ENCODE measurements at regions not wholly inside any gene's neighbourhood (a gene's known extent, or its start where the extent isn't known, plus 50 kb on each side); places are given as distances from the start of the nearest gene placed in this dataset.
"Not testable (repeated sequence)": the region's sequence is repeated elsewhere in the genome, so short reads cannot be mapped to it uniquely, and the experiment has no call there.

DNA sequence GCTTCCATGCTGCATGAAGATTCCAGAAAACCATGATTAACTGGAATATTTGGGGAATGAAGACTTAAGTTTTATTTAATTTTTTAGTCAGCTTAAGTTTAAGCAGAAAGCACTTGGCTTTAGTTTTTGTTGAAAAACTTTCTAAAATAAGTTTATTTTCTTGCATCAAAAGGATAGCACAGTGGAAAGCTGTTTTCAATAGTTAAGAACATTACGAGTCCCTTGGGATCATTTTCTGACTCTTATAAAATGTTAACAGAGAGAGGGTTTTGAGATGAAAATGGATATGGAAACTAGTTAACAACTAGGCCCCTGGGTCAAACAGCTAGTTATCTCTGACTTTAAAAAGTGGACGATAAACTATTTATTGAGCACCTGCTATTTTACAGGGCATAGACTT is 181.9 kb upstream of the SLC38A2 start:
- H3K4me1 Mint-ChIP-seq, result peaks cover 8% of the 10 kb centered on the region
- peaks cover 3% of the 10 kb centered on the region for H3K36me3 Mint-ChIP-seq (ENCODE audit: low read depth)
- ATAC-seq, result no peak

DNA sequence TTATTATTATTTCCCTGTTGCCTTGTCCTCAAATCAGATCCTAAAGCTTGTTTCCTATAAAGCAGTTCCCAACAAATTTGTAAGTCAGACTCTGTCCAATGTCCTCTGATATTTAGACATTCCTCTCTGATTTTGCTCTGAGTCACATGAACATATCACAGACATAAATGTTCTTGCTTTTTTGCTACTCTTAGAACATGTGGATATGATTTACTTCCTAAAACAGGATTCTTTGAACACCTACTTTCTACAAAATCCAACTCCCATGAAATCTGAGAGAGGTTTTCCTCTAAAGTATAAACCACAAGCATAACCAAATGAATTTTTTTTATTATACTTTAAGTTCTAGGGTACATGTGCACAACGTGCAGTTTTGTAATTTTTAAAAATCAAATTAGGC is 181.3 kb upstream of the SLC38A2 start:
- no peaks in the 10 kb centered on the region for H3K9me3 ChIP-seq (ENCODE audit: control insufficient read depth, low read length, poor library complexity, severe bottlenecking)
- no peak overlapping the region for H3K27ac Mint-ChIP-seq
- no peaks in the 10 kb centered on the region for H3K27me3 Mint-ChIP-seq
- DNase-seq (no peak), ATAC-seq (no peak)
- peaks cover 8% of the 10 kb centered on the region for H3K4me1 Mint-ChIP-seq
- H3K4me3 Mint-ChIP-seq, result no peak overlapping the region
- H3K36me3 Mint-ChIP-seq (ENCODE audit: low read depth), result peaks cover 3% of the 10 kb centered on the region

More for the DNA sequence above, 181.9 kb upstream of the SLC38A2 start:
- Mint-ChIP-seq H3K27ac (no peak overlapping the region), H3K4me3 (no peak overlapping the region), H3K27me3 (no peaks in the 10 kb centered on the region)
- no peaks in the 10 kb centered on the region for H3K9me3 ChIP-seq (ENCODE audit: control insufficient read depth, low read length, poor library complexity, severe bottlenecking)
- DNase-seq, result no peak

DNA sequence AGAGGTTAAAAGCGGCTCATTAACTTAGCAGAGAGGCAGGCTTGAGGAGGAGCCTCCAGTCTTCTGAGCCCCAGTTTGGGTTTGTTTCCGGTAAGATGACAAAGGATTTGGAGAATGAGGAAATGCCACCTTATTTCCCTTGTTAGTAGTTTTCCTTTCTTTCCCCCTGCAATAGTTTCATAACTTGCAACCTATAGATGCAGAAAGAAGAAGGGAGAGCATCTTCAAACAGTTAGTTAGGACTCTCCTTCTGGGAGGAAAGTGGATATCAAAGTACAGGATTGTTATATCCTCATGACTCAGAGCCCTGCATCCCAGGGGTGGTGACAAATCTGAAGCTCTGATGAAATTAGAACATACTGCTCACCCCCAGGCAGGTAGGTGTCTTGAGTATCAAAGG is 180.7 kb upstream of the SLC38A2 start:
- Mint-ChIP-seq H3K4me3 (no peak overlapping the region), H3K27ac (no peak overlapping the region), H3K36me3 (ENCODE audit: low read depth) (peaks cover 3% of the 10 kb centered on the region), H3K27me3 (no peaks in the 10 kb centered on the region), H3K4me1 (peaks cover 8% of the 10 kb centered on the region)
- no peaks in the 10 kb centered on the region for H3K9me3 ChIP-seq (ENCODE audit: control insufficient read depth, low read length, poor library complexity, severe bottlenecking)
- no peak for DNase-seq
- no peak for ATAC-seq

DNA sequence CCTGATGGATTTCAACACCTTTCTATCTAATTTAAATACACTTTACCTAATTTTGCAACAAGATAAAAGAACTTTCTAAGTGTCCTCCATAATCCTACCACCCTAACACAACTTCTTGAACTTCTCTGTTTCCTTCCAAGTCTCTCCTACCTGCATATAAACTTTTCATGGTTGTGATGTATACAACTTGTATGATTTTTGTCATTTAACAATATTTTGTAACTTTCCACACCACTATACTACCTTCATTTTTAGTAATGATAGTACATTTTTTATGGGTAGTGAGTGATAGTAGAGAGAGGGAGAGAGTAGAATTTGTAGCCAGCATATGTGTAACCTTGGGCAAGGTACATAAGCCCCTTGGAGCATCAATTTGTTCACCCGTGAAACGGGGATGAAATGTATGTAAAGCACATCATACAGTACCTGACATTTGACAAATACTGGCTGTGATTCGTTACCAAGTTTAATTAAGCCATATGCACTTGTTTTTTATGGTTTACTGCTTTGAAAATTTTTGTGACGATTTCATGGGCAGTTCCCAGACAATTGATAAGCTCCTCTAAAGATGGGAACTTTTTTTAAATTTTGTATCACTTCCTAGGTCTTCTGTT is 177.8 kb upstream of the SLC38A2 start:
- no peak for DNase-seq
- Mint-ChIP-seq H3K27ac (no peak overlapping the region), H3K4me3 (no peak overlapping the region), H3K4me1 (peaks cover 21% of the 10 kb centered on the region), H3K27me3 (no peaks in the 10 kb centered on the region), H3K36me3 (ENCODE audit: low read depth) (peaks cover 3% of the 10 kb centered on the region)
- H3K9me3 ChIP-seq (ENCODE audit: control insufficient read depth, low read length, poor library complexity, severe bottlenecking), result no peaks in the 10 kb centered on the region
- no peak for ATAC-seq

DNA sequence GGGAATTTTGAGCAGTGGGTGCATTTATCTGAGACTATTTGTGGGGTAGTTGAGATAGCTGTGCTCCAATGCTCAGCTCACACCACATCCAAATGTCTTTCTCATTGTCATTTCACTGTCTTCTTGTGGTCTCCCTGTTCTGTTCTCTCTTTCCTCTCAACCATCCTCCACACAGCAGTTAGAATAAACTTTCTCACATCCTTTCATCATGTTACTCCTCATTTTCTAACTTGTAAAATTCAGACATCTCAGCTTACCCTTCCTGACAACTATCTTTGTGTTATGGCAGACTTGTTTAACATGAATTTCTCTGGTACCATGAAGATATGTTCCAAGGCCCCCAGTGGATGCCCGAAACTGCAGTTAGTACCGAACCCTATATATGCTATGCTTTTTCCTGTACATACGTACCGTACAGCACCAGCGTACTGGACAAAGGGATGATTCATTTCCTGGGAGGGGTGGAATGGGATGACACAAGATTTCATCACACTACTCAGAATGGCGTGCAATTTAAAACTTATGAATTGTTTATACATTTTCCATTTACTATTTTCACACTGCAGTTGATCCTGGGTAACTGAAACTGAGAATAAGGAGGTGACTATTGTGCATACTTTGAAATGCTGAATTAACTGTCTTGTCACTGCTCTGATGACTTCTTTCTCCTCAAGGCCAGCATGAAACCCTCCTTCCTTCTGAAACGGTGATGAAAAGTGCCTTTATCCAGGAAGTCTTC is 177.1 kb upstream of the SLC38A2 start:
- H3K9me3 ChIP-seq (ENCODE audit: control insufficient read depth, low read length, poor library complexity, severe bottlenecking), result no peaks in the 10 kb centered on the region
- DNase-seq, result no peak
- H3K4me3 Mint-ChIP-seq, result no peak overlapping the region
- H3K27me3 Mint-ChIP-seq, result no peaks in the 10 kb centered on the region
- no peaks in the 10 kb centered on the region for H3K36me3 Mint-ChIP-seq (ENCODE audit: low read depth)
- H3K27ac Mint-ChIP-seq, result no peak overlapping the region
- peaks cover 21% of the 10 kb centered on the region for H3K4me1 Mint-ChIP-seq
- peak; percentile 32 for ATAC-seq

DNA sequence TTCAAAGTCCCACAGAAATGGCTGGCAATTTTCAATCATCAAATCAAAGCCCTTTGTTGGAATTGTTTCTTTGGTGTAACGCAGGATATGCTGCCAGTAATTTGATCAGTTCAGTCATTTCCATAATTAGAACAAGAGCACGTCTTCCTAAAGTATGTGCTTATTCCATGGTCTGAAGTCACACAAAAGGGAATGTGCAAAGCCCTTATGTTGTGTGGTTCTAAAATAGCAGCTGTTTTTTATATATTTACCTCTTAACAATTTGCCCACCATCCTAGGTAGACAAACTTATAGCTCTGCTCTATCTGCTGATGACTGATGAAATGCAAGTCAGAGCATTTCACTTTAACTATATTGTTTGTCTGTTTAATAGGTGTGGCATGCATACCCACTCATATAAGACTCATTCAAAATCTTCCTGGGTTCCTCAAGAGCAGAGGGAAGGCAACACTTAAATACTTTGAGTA is 176.1 kb upstream of the SLC38A2 start:
- H3K36me3 Mint-ChIP-seq (ENCODE audit: low read depth), result no peaks in the 10 kb centered on the region
- H3K4me1 Mint-ChIP-seq, result peaks cover 21% of the 10 kb centered on the region
- H3K9me3 ChIP-seq (ENCODE audit: control insufficient read depth, low read length, poor library complexity, severe bottlenecking), result no peaks in the 10 kb centered on the region
- H3K27me3 Mint-ChIP-seq, result no peaks in the 10 kb centered on the region
- ATAC-seq (no peak), DNase-seq (no peak)
- no peak overlapping the region for H3K27ac Mint-ChIP-seq
- H3K4me3 Mint-ChIP-seq, result no peak overlapping the region

DNA sequence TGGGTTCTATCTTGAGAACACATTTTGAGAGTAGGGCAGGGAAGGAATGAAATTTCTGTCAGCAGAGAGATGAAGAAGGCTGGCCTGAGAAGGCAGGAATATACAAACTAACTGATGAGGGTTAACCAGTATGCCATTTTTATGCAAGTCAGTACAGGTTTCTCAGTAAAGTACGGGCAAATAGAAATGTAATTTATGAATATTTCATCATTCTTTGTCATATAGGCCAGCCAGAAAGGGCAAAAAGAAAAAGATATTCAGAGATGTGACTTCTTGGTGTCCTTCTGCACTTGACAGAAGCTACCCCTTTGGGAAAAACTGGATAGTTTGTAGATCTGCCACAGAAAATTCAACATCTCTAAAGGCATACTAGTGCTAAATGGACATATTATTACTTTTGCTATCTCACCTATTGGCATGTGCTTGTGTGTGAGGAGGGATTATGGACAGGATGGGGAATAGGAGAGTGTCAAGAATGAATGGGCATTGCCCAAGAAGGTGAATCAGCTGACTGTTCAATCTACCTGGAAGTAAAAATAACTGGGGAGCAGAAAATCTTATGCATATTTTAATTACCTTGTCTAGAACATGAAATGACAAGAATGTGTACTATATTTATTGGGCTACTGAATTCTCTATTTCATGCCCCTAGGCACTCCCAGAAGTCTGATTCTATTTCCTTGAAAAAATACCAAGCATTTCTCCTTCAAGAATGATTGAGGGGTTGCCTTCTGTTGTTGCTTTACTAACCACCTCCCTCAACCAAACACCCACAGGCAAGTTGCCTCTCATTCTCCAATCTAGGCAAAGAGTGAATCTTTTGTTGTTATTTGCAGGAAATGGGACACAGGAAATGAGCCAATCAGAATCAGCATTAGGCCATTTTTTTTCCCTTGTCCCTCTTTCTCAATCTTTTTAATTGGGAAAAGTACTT is 175.1 kb upstream of the SLC38A2 start:
- H3K27ac Mint-ChIP-seq, result no peak overlapping the region
- H3K36me3 Mint-ChIP-seq (ENCODE audit: low read depth), result no peaks in the 10 kb centered on the region
- no peaks in the 10 kb centered on the region for H3K9me3 ChIP-seq (ENCODE audit: control insufficient read depth, low read length, poor library complexity, severe bottlenecking)
- peaks cover 21% of the 10 kb centered on the region for H3K4me1 Mint-ChIP-seq
- no peak for ATAC-seq
- no peak for DNase-seq
- H3K4me3 Mint-ChIP-seq, result no peak overlapping the region
- no peaks in the 10 kb centered on the region for H3K27me3 Mint-ChIP-seq

DNA sequence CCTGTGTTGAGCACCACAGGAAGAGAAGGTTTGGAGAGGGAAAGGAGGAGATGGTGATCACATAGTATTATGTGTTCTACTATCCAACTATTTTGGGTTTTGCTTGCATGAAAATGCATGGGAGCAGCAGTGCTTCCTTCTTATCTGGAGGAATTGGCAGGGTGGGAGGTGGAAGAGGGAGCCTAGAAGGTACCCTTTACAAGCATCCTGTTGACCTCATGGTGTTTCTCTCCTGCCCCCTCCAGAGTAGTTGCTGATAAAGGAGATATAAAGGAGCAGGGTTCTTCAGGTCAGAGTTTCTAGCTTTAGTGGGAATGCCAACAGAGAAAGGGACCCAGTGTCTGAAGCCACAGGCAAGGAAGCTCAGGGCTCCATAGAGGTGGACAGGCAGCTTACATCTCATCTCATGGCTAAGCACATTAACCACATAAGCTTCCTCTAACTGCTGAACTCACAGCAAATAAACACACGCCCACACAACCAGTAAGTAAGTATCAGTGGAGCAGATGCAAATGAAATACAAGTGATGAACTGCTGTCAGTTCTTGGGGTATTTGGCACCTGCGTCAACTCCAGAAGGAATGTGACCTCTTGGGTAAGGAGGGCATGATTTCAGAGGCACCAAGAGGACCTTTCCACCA is 174.2 kb upstream of the SLC38A2 start:
- H3K4me3 Mint-ChIP-seq, result peak overlapping the region; percentile 5
- DNase-seq, result no peak
- no peaks in the 10 kb centered on the region for H3K36me3 Mint-ChIP-seq (ENCODE audit: low read depth)

DNA sequence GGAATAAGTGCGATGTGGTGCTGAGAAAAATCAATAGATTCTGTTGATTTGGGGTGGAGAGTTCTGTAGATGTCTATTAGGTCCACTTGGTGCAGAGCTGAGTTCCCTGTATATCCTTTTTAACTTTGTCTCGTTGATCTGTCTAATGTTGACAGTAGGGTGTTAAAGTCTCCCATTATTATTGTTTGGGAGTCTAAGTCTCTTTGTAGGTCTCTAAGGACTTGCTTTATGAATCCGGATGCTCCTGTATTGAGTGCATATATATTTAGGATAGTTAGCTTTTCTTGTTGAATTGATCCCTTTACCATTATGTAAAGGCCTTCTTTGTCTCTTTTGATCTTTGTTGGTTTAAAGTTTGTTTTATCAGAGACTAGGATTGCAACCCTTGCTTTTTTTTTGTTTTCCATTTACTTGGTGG is 170.8 kb upstream of the SLC38A2 start:
- not testable (repeated sequence) for H3K27me3 Mint-ChIP-seq; ATAC-seq; H3K36me3 Mint-ChIP-seq (ENCODE audit: low read depth); H3K4me3 Mint-ChIP-seq; H3K27ac Mint-ChIP-seq; DNase-seq; H3K9me3 ChIP-seq (ENCODE audit: control insufficient read depth, low read length, poor library complexity, severe bottlenecking)
- H3K4me1 Mint-ChIP-seq, result peaks cover 13% of the 10 kb centered on the region

More for the DNA sequence above, 174.2 kb upstream of the SLC38A2 start:
- no peak for ATAC-seq
- Mint-ChIP-seq H3K27me3 (no peaks in the 10 kb centered on the region), H3K4me1 (peaks cover 21% of the 10 kb centered on the region), H3K27ac (no peak overlapping the region)
- no peaks in the 10 kb centered on the region for H3K9me3 ChIP-seq (ENCODE audit: control insufficient read depth, low read length, poor library complexity, severe bottlenecking)

DNA sequence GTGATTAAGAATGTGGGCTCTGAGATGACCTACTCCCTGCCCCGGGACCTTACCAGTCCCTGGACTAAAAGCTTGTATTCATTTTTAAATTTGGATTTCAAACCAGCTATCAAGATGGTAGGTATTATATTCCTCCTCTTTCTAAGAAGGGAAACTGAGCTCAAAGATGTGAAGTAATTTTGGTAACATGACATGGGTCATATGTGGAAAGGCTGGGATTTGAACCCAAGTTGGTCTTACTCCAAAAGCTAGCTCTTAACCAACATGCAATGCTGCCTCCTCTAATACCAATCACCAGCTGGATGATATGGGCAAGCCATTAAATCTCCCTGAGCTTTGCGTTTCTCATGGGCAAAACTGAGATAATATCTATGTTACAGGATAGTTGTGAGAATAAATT is 166.4 kb upstream of the SLC38A2 start:
- H3K36me3 Mint-ChIP-seq (ENCODE audit: low read depth), result no peaks in the 10 kb centered on the region
- H3K4me3 Mint-ChIP-seq, result no peak overlapping the region
- H3K9me3 ChIP-seq (ENCODE audit: control insufficient read depth, low read length, poor library complexity, severe bottlenecking), result no peaks in the 10 kb centered on the region
- no peaks in the 10 kb centered on the region for H3K27me3 Mint-ChIP-seq
- DNase-seq (no peak), ATAC-seq (no peak)
- H3K27ac Mint-ChIP-seq, result no peak overlapping the region
- no peaks in the 10 kb centered on the region for H3K4me1 Mint-ChIP-seq

DNA sequence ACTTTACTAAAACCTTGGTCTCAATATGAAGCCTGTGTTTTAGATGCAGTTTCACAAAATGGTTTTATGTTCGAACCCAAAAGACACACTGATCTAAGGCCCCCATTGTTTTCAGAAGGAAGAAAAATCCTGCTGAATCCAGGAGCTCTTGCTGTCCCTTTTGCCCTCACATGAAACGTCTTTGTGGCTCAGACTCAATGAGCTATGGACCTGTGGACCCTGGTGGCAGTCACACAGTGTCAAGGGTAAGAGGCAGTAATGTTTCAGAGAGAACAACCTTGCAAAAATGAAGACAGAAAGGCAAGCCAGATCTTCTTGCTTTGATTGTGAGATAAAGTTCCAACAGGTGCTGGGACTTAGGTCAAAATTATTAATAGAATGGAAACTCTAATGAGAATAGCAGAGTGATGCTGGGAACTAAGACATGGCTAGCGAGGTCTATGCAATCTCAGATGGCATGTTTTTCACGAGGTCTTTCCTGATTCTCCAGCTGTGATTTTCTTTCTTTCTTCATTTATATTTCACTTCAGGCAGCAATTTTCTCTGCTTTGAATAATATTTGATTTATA is 164.9 kb upstream of the SLC38A2 start:
- ATAC-seq (no peak), DNase-seq (no peak)
- no peak overlapping the region for H3K27ac Mint-ChIP-seq
- no peaks in the 10 kb centered on the region for H3K9me3 ChIP-seq (ENCODE audit: control insufficient read depth, low read length, poor library complexity, severe bottlenecking)
- H3K27me3 Mint-ChIP-seq, result no peaks in the 10 kb centered on the region
- no peaks in the 10 kb centered on the region for H3K4me1 Mint-ChIP-seq
- no peak overlapping the region for H3K4me3 Mint-ChIP-seq
- H3K36me3 Mint-ChIP-seq (ENCODE audit: low read depth), result no peaks in the 10 kb centered on the region

DNA sequence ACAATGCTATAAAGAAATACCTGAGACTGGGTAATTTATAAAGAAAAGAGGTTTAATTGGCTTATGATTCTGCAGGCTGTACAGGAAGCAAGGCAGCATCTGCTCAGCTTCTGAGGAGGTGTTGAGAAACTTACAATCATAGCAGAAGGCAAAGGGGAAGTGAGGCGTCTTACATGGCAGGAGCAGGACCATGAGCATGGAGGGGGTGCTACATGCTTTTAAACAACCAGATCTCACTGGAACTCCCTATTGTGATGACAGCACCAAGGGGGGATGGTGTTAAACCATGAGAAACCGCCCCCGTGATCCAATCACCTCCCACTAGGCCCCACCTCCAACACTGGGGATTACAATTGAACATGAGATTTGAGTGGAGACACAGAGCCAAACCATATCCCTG is 163.7 kb upstream of the SLC38A2 start:
- H3K4me1 Mint-ChIP-seq; ATAC-seq; H3K27me3 Mint-ChIP-seq; H3K9me3 ChIP-seq (ENCODE audit: control insufficient read depth, low read length, poor library complexity, severe bottlenecking); DNase-seq; H3K36me3 Mint-ChIP-seq (ENCODE audit: low read depth); H3K4me3 Mint-ChIP-seq; H3K27ac Mint-ChIP-seq: not testable (repeated sequence)

DNA sequence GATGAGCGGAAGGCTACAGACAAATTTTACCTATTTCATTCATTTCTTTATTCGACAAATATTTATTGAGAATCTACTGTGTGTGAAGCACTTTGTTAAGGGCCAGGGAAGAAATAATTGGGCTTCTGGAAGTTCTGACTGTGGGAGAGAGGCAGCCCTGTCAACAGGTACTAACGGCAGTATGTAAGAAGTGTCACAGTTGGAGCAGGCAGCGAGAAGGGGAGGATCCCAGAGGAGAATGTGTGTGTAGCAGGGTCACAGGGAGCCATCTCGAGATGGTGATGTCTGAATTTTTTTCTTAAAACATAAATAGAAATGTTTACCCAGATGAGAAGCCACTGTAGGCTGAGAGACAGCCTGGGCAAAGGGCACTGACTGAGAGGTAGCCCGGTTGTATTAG is 163.3 kb upstream of the SLC38A2 start:
- no peaks in the 10 kb centered on the region for H3K9me3 ChIP-seq (ENCODE audit: control insufficient read depth, low read length, poor library complexity, severe bottlenecking)
- no peak overlapping the region for H3K4me3 Mint-ChIP-seq
- no peak overlapping the region for H3K27ac Mint-ChIP-seq
- no peak for ATAC-seq
- no peaks in the 10 kb centered on the region for H3K27me3 Mint-ChIP-seq
- no peaks in the 10 kb centered on the region for H3K4me1 Mint-ChIP-seq
- H3K36me3 Mint-ChIP-seq (ENCODE audit: low read depth), result no peaks in the 10 kb centered on the region
- no peak for DNase-seq

Data from T-helper 17 cell (primary cell).